ENCODE measurements at regions not wholly inside any gene's neighbourhood (a gene's known extent, or its start where the extent isn't known, plus 50 kb on each side); places are given as distances from the start of the nearest gene placed in this dataset.

- Histone ChIP-seq H3K27ac (no peak overlapping the region), H3K36me3 (no peaks in the 10 kb centered on the region), H3K4me1 (no peaks in the 10 kb centered on the region), H3K4me3 (peak overlapping the region; percentile 40), H3K27me3 (no peaks in the 10 kb centered on the region), H3K9me3 (no peaks in the 10 kb centered on the region)
- TF ChIP-seq CTCF (IDR thresholded peaks at IDR 0.05) = no peak
- intact Hi-C loops (cut with DNase I) = no loop called here
- ATAC-seq = no peak
- DNase-seq = no peak
Measured at GRCh38 chr10:105838392-105838791, 1197.3 kb downstream of the SORCS3 start.

- no peak for DNase-seq
- H3K9me3 ChIP-seq = no peaks in the 10 kb centered on the region
- ATAC-seq = peak; percentile 74
- TF ChIP-seq CTCF (IDR thresholded peaks at IDR 0.05) = no peak
- H3K4me3 ChIP-seq = peak overlapping the region; percentile 40
- intact Hi-C loops (cut with DNase I) = no loop called here
- no peaks in the 10 kb centered on the region for H3K36me3 ChIP-seq
- H3K27ac ChIP-seq = no peak overlapping the region
- no peaks in the 10 kb centered on the region for H3K27me3 ChIP-seq
- no peaks in the 10 kb centered on the region for H3K4me1 ChIP-seq
Measured at GRCh38 chr10:105837951-105838350, 1196.9 kb downstream of the SORCS3 start.

- intact Hi-C loops (cut with DNase I) = no loop called here
- Histone ChIP-seq H3K4me1 (no peaks in the 10 kb centered on the region), H3K4me3 (no peak overlapping the region), H3K27me3 (no peaks in the 10 kb centered on the region), H3K36me3 (no peaks in the 10 kb centered on the region), H3K27ac (no peak overlapping the region), H3K9me3 (no peaks in the 10 kb centered on the region)
- no peak for DNase-seq
- ATAC-seq = no peak
- TF ChIP-seq CTCF (IDR thresholded peaks at IDR 0.05) = no peak
Measured at GRCh38 chr10:105834261-105835059, 1193.4 kb downstream of the SORCS3 start.

GRCh38 chr10:105827133-105827532 is 1186.0 kb downstream of the SORCS3 start:
- Histone ChIP-seq H3K27ac (no peak overlapping the region), H3K9me3 (no peaks in the 10 kb centered on the region), H3K4me1 (no peaks in the 10 kb centered on the region), H3K27me3 (no peaks in the 10 kb centered on the region), H3K36me3 (no peaks in the 10 kb centered on the region), H3K4me3 (no peak overlapping the region)
- TF ChIP-seq CTCF (IDR thresholded peaks at IDR 0.05) = no peak
- ATAC-seq (no peak), DNase-seq (no peak)
- intact Hi-C loops (cut with DNase I) = no loop called here

- no peaks in the 10 kb centered on the region for H3K4me1 ChIP-seq
- H3K27ac ChIP-seq = no peak overlapping the region
- H3K36me3 ChIP-seq = no peaks in the 10 kb centered on the region
- H3K4me3 ChIP-seq = no peak overlapping the region
- no peaks in the 10 kb centered on the region for H3K9me3 ChIP-seq
- ATAC-seq (peak; percentile 60), DNase-seq (no peak)
- no peak for TF ChIP-seq CTCF (IDR thresholded peaks at IDR 0.05)
- intact Hi-C loops (cut with DNase I) = no loop called here
- H3K27me3 ChIP-seq = no peaks in the 10 kb centered on the region
Measured at GRCh38 chr10:105807935-105808587, 1167.0 kb downstream of the SORCS3 start.
